Neural crest cell (in vitro differentiated cells): ENCODE measurements at regions not wholly inside any gene's neighbourhood (a gene's known extent, or its start where the extent isn't known, plus 50 kb on each side); places are given as distances from the start of the nearest gene placed in this dataset.

Experiments
- DNase-seq: peaks from one replicate; pipeline ENCODE4 v3.0.0; 2021; ENCODE audit warnings: low read depth, mixed read lengths, low spot score
- H3K27ac Mint-ChIP-seq: one replicate; pipeline ENCODE4 v1.8.0; 2021; ENCODE audit warnings: mild to moderate bottlenecking, mixed read lengths; ENCODE audit not compliant: unreplicated experiment
- H3K27me3 Mint-ChIP-seq: 2 replicates; pipeline ENCODE4 v1.8.0; 2021; ENCODE audit warnings: low read depth, mild to moderate bottlenecking, mixed read lengths
- H3K36me3 Mint-ChIP-seq: 2 replicates; pipeline ENCODE4 v1.8.0; 2021; ENCODE audit warnings: low read depth, mild to moderate bottlenecking, mixed read lengths
- H3K4me1 Mint-ChIP-seq: 2 replicates; pipeline ENCODE4 v1.8.0; 2021; ENCODE audit warnings: mixed read lengths
- H3K4me3 Mint-ChIP-seq: one replicate; pipeline ENCODE4 v1.8.0; 2021; ENCODE audit warnings: mild to moderate bottlenecking, mixed read lengths
- H3K9me3 Mint-ChIP-seq: 2 replicates; pipeline ENCODE4 v1.8.0; 2021; ENCODE audit warnings: mixed read lengths
- TF ChIP-seq, protein P1 (sequence below): fragments of 200-600 bp; sonication (generic); conservative IDR thresholded peaks from 2 replicates; pipeline ENCODE4 v1.5.0; 2021; ENCODE audit warnings: antibody characterized with exemption, mild to moderate bottlenecking

- no peak for DNase-seq
- H3K27ac Mint-ChIP-seq = no peak overlapping the region
- H3K36me3 Mint-ChIP-seq = no peaks in the 10 kb centered on the region
- H3K9me3 Mint-ChIP-seq = no peaks in the 10 kb centered on the region
- no peak overlapping the region for H3K4me3 Mint-ChIP-seq
- H3K27me3 Mint-ChIP-seq = no peaks in the 10 kb centered on the region
- peaks cover 4% of the 10 kb centered on the region for H3K4me1 Mint-ChIP-seq
- TF ChIP-seq, protein P1, sequence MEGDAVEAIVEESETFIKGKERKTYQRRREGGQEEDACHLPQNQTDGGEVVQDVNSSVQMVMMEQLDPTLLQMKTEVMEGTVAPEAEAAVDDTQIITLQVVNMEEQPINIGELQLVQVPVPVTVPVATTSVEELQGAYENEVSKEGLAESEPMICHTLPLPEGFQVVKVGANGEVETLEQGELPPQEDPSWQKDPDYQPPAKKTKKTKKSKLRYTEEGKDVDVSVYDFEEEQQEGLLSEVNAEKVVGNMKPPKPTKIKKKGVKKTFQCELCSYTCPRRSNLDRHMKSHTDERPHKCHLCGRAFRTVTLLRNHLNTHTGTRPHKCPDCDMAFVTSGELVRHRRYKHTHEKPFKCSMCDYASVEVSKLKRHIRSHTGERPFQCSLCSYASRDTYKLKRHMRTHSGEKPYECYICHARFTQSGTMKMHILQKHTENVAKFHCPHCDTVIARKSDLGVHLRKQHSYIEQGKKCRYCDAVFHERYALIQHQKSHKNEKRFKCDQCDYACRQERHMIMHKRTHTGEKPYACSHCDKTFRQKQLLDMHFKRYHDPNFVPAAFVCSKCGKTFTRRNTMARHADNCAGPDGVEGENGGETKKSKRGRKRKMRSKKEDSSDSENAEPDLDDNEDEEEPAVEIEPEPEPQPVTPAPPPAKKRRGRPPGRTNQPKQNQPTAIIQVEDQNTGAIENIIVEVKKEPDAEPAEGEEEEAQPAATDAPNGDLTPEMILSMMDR = no peak
Observed at GRCh38 chr3:79928687-79929408, 161.1 kb upstream of the ROBO1 start.

- no peak for DNase-seq
- Mint-ChIP-seq H3K36me3 (no peaks in the 10 kb centered on the region), H3K4me3 (no peak overlapping the region), H3K27ac (no peak overlapping the region), H3K4me1 (peaks cover 4% of the 10 kb centered on the region), H3K27me3 (no peaks in the 10 kb centered on the region), H3K9me3 (no peaks in the 10 kb centered on the region)
- TF ChIP-seq, protein P1 = no peak
Observed at GRCh38 chr3:79926522-79926921, 158.7 kb upstream of the ROBO1 start.

DNA sequence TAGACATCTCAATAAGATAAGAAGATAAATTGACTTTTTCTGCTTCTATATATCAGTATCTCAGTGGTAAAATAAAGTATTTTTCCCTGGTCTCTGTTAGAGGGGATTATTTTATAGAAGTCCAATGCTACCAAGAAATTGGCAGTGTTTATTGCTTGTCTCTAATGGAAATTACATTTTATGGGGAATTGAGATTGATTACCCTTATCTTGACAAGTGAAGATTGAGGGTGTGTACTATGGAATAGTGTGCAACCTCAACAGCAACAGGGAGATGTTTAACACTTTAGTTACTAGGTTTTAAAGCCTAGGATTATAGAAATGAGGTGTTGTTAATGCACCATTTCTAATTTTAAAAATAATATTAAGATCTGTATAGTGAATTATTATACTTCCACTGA, 154.8 kb upstream of the ROBO1 start:
- H3K27me3 Mint-ChIP-seq = no peaks in the 10 kb centered on the region
- H3K4me3 Mint-ChIP-seq = no peak overlapping the region
- H3K27ac Mint-ChIP-seq = no peak overlapping the region
- H3K36me3 Mint-ChIP-seq = no peaks in the 10 kb centered on the region
- H3K9me3 Mint-ChIP-seq = no peaks in the 10 kb centered on the region
- H3K4me1 Mint-ChIP-seq = peaks cover 4% of the 10 kb centered on the region
- TF ChIP-seq, protein P1 = no peak
- DNase-seq = no peak

GRCh38 chr3:79917561-79917960, 149.8 kb upstream of the ROBO1 start:
- H3K4me1 Mint-ChIP-seq = no peaks in the 10 kb centered on the region
- H3K27ac Mint-ChIP-seq = no peak overlapping the region
- TF ChIP-seq, protein P1 = no peak
- no peaks in the 10 kb centered on the region for H3K27me3 Mint-ChIP-seq
- H3K9me3 Mint-ChIP-seq = no peaks in the 10 kb centered on the region
- no peak for DNase-seq
- H3K36me3 Mint-ChIP-seq = no peaks in the 10 kb centered on the region
- no peak overlapping the region for H3K4me3 Mint-ChIP-seq

- Mint-ChIP-seq H3K4me3 (no peak overlapping the region), H3K4me1 (peaks cover 5% of the 10 kb centered on the region), H3K36me3 (no peaks in the 10 kb centered on the region), H3K9me3 (no peaks in the 10 kb centered on the region), H3K27ac (no peak overlapping the region), H3K27me3 (no peaks in the 10 kb centered on the region)
- TF ChIP-seq, protein P1 = no peak
- no peak for DNase-seq
Observed at GRCh38 chr3:79910337-79910736, 142.5 kb upstream of the ROBO1 start.
